Suprapubic skin (tissue), 3 donors: ENCODE measurements at regions not wholly inside any gene's neighbourhood (a gene's known extent, or its start where the extent isn't known, plus 50 kb on each side); places are given as distances from the start of the nearest gene placed in this dataset.

Experiments
- CTCF ChIP-seq, 2 donors: fragments of 200-600 bp in 1 of 2; fragments of 450-650 bp in 1 of 2; sonication (generic) in 1 of 2; IDR thresholded peaks; one replicate each; pipeline ENCODE4 v1.5.1; 2016 to 2019; ENCODE audit warnings: antibody characterized with exemption in 2 of 2, mild to moderate bottlenecking in 1 of 2, moderate library complexity in 1 of 2
- POLR2A ChIP-seq, 2 donors: fragments of 450-650 bp; IDR thresholded peaks; one replicate each; pipeline ENCODE4 v1.6.1; 2017; ENCODE audit warnings: antibody characterized with exemption in 2 of 2, mild to moderate bottlenecking in 2 of 2, moderate library complexity in 2 of 2

DNA sequence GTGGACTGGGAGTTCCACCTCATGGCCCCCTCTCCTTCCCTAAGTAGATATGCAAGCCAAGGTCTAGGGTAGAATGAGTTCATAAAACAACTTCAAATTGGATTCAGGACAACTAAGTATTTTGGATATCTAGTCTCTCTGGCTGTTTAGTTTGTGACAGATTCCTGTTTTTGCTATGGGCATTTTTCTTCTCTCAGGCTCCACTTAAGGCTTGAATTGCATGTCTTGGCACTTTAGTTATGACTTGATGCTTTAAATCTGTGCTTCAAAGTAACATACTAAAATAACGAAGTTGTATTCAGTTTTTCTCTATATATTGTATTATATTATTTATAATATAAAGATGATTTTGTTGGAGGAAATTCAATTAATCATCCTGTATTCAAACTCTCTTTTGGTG lies 873.4 kb upstream of the MBL2 start:
- TF ChIP-seq POLR2A (IDR thresholded peaks at IDR 0.05) (no peak), CTCF (IDR thresholded peaks at IDR 0.05) (no peak)
